OCI-LY7 (cell line): ENCODE measurements at regions not wholly inside any gene's neighbourhood (a gene's known extent, or its start where the extent isn't known, plus 50 kb on each side); places are given as distances from the start of the nearest gene placed in this dataset.

ENCODE experiments used
- BruUV-seq: library from RNA; stranded (reverse); fragments of 400-500 nt; replicated peaks from 2 replicates; lab custom pipeline; 2021; lab: Mats Ljungman, UMichigan
- CTCF ChIA-PET: fragments of 300-600 bp; sonication (Branson Sonifier 250); formaldehyde crosslinking; loops from one replicate; lab custom pipeline; 2022; ENCODE audit warnings: antibody characterized with exemption; ENCODE audit not compliant: unreplicated experiment; lab: Charles Lee
- POLR2A ChIA-PET: fragments of 300-600 bp; sonication (Branson Sonifier 250); formaldehyde crosslinking; loops from one replicate; lab custom pipeline; 2022; ENCODE audit warnings: antibody characterized with exemption; lab: Charles Lee
- DNase-seq: peaks from one replicate; pipeline ENCODE4 v3.0.0-alpha.2; 2015; ENCODE audit warnings: low spot score
- H2AFZ ChIP-seq: fragments of 200-600 bp; sonication (generic), shearing (Covaris generic); 2 replicates; pipeline ENCODE4 v1.6.1; 2014; ENCODE audit warnings: mild to moderate bottlenecking, antibody characterized with exemption, low read length, moderate library complexity
- H3K27ac ChIP-seq: fragments of 200-600 bp; sonication (generic); 2 replicates; pipeline ENCODE4 v1.5.1; 2014; ENCODE audit warnings: mixed run types, low read depth, mild to moderate bottlenecking, moderate library complexity, low read length, inconsistent platforms; ENCODE audit not compliant: poor library complexity, severe bottlenecking
- H3K36me3 ChIP-seq: fragments of 200-600 bp; sonication (generic); 2 replicates; pipeline ENCODE4 v1.6.1; 2014; ENCODE audit warnings: mild to moderate bottlenecking, antibody characterized with exemption, low read length, moderate library complexity, mixed read lengths; ENCODE audit not compliant: insufficient read depth
- H3K4me1 ChIP-seq: fragments of 200-600 bp; sonication (generic); 2 replicates; pipeline ENCODE4 v1.5.1; 2014; ENCODE audit warnings: mild to moderate bottlenecking, low read length; ENCODE audit not compliant: insufficient read depth, poor library complexity, severe bottlenecking
- H3K4me2 ChIP-seq: fragments of 200-600 bp; sonication (generic); 2 replicates; pipeline ENCODE4 v1.6.1; 2014; ENCODE audit warnings: mild to moderate bottlenecking, low read length
- H3K4me3 ChIP-seq: fragments of 200-600 bp; sonication (generic); 2 replicates; pipeline ENCODE4 v1.5.1; 2014; ENCODE audit warnings: mild to moderate bottlenecking, low read depth, low read length; ENCODE audit not compliant: poor library complexity, severe bottlenecking
- H3K79me2 ChIP-seq: fragments of 200-600 bp; sonication (generic); 2 replicates; pipeline ENCODE4 v1.6.1; 2016; ENCODE audit warnings: low read depth, mild to moderate bottlenecking, low read length, moderate library complexity, mixed read lengths; ENCODE audit not compliant: insufficient read depth
- H3K9me2 ChIP-seq: fragments of 200-600 bp; sonication (generic); 2 replicates; pipeline ENCODE4 v1.6.1; 2016; ENCODE audit warnings: mild to moderate bottlenecking, low read length, mixed read lengths; ENCODE audit not compliant: insufficient read depth
- H3K9me3 ChIP-seq: fragments of 200-600 bp; sonication (generic); 2 replicates; pipeline ENCODE4 v1.6.1; 2014; ENCODE audit warnings: mild to moderate bottlenecking, mixed run types, low read length, mixed read lengths
- H4K20me1 ChIP-seq: fragments of 200-600 bp; sonication (generic); 2 replicates; pipeline ENCODE4 v1.6.1; 2014; ENCODE audit warnings: mild to moderate bottlenecking, antibody characterized with exemption, low read length, moderate library complexity, mixed read lengths; ENCODE audit not compliant: insufficient read depth
- CTCF ChIP-seq: fragments of 200-600 bp; sonication (generic); conservative IDR thresholded peaks from 2 replicates; pipeline ENCODE4 v1.5.1; 2014; ENCODE audit warnings: mild to moderate bottlenecking, antibody characterized with exemption, low read length, moderate library complexity, mixed read lengths
- EZH2phosphoT487 ChIP-seq: fragments of 200-600 bp; sonication (generic); IDR thresholded peaks from 2 replicates; pipeline ENCODE4 v1.6.1; 2018; ENCODE audit warnings: low read depth, borderline replicate concordance, mild to moderate bottlenecking, mixed run types, antibody characterized with exemption, low read length, moderate library complexity, mixed read lengths
- intact Hi-C: fragments of 100-400 bp; cut with micrococcal nuclease; formaldehyde crosslinking; loops from one replicate; pipeline ENCODE4 v1.10.0; 2022; ENCODE audit not compliant: unreplicated experiment

- no TSS peak for BruUV-seq
- no peaks in the 10 kb centered on the region for H3K4me1 ChIP-seq
- H4K20me1 ChIP-seq = no peaks in the 10 kb centered on the region
- ChIA-PET CTCF (no interaction called here), POLR2A (interaction anchor here (0.9 kb wide), 1 partner anchor 12 kb away, joined by 3 read pairs; no protein-coding TSS in a partner anchor)
- H3K9me2 ChIP-seq = no peaks in the 10 kb centered on the region
- H3K4me2 ChIP-seq = no peak overlapping the region
- intact Hi-C loops = no loop called here
- no peaks in the 10 kb centered on the region for H3K9me3 ChIP-seq
- H3K36me3 ChIP-seq = no peaks in the 10 kb centered on the region
- H3K27ac ChIP-seq = no peak overlapping the region
- no peak overlapping the region for H2AFZ ChIP-seq
- no peaks in the 10 kb centered on the region for H3K79me2 ChIP-seq
- H3K4me3 ChIP-seq = no peak overlapping the region
- no peak for TF ChIP-seq CTCF
- no peak for TF ChIP-seq EZH2phosphoT487
- no peak for DNase-seq
These were observed 208.9 kb downstream of the GBA3 start for GRCh38 chr4:22901631-22902030.

- DNase-seq = no peak
- Histone ChIP-seq H3K36me3 (no peaks in the 10 kb centered on the region), H3K9me3 (no peaks in the 10 kb centered on the region), H3K4me2 (no peak overlapping the region), H3K79me2 (no peaks in the 10 kb centered on the region), H3K4me3 (no peak overlapping the region), H3K27ac (no peak overlapping the region), H4K20me1 (no peaks in the 10 kb centered on the region), H3K9me2 (no peaks in the 10 kb centered on the region), H3K4me1 (no peaks in the 10 kb centered on the region), H2AFZ (no peak overlapping the region)
- CTCF ChIA-PET = no interaction called here
- no peak for TF ChIP-seq CTCF
- TF ChIP-seq EZH2phosphoT487 = no peak
- intact Hi-C loops = no loop called here
- POLR2A ChIA-PET = no interaction called here
- no TSS peak for BruUV-seq
These were observed 208.1 kb downstream of the GBA3 start for GRCh38 chr4:22900876-22901275.

- Histone ChIP-seq H4K20me1 (no peaks in the 10 kb centered on the region), H3K4me3 (no peak overlapping the region), H3K4me2 (no peak overlapping the region), H3K9me2 (no peaks in the 10 kb centered on the region), H2AFZ (no peak overlapping the region), H3K36me3 (no peaks in the 10 kb centered on the region), H3K4me1 (no peaks in the 10 kb centered on the region), H3K79me2 (no peaks in the 10 kb centered on the region), H3K9me3 (no peaks in the 10 kb centered on the region), H3K27ac (no peak overlapping the region)
- TF ChIP-seq CTCF = peak; percentile 92
- TF ChIP-seq EZH2phosphoT487 = no peak
- DNase-seq = peak; percentile 27
- BruUV-seq = no TSS peak
- intact Hi-C loops = loop anchor here (10.0 kb wide), 1 partner anchor 1517 kb away; no protein-coding TSS in a partner anchor
- ChIA-PET CTCF (interaction anchor here (0.6 kb wide), 1 partner anchor 174 kb away, joined by 3 read pairs; no protein-coding TSS in a partner anchor), POLR2A (interaction anchor here (0.7 kb wide), 1 partner anchor 1333 kb away, joined by 4 read pairs; no protein-coding TSS in a partner anchor)
These were observed 204.9 kb downstream of the GBA3 start for GRCh38 chr4:22897520-22898108.
